PFSK-1 (cell line): ENCODE measurements at regions not wholly inside any gene's neighbourhood (a gene's known extent, or its start where the extent isn't known, plus 50 kb on each side); places are given as distances from the start of the nearest gene placed in this dataset.

Experiments used
- FOXP2 ChIP-seq: optimal IDR thresholded peaks from 2 replicates; pipeline ENCODE3; 2011; ENCODE audit warnings: borderline replicate concordance, control low read depth, inconsistent platforms; ENCODE audit not compliant: insufficient read depth; ENCODE audit errors: extremely low read length, extremely low read depth
- POLR2AphosphoS5 ChIP-seq: IDR thresholded peaks from 2 replicates; pipeline ENCODE4 v1.6.1; 2012; ENCODE audit warnings: low read depth, mild to moderate bottlenecking, control low read depth, low read length, moderate library complexity
- REST ChIP-seq, 2 experiments: IDR thresholded peaks; 2 replicates each; pipeline versions ENCODE4 v1.6.1 to v1.8.0; 2011 to 2012; ENCODE audit warnings: low read depth in 2 of 2, low read length in 2 of 2, control low read depth in 1 of 2, inconsistent platforms in 1 of 2, mild to moderate bottlenecking in 1 of 2, moderate library complexity in 1 of 2; ENCODE audit not compliant: insufficient read depth in 1 of 2
- SIN3A ChIP-seq: IDR thresholded peaks from 2 replicates; pipeline ENCODE4 v1.6.1; 2012; ENCODE audit warnings: mild to moderate bottlenecking, low read length, moderate library complexity, borderline replicate concordance; ENCODE audit not compliant: insufficient read depth
- TAF1 ChIP-seq: IDR thresholded peaks from 2 replicates; pipeline ENCODE4 v1.6.1; 2012; ENCODE audit warnings: low read length, control low read depth, borderline replicate concordance; ENCODE audit not compliant: insufficient read depth

DNA sequence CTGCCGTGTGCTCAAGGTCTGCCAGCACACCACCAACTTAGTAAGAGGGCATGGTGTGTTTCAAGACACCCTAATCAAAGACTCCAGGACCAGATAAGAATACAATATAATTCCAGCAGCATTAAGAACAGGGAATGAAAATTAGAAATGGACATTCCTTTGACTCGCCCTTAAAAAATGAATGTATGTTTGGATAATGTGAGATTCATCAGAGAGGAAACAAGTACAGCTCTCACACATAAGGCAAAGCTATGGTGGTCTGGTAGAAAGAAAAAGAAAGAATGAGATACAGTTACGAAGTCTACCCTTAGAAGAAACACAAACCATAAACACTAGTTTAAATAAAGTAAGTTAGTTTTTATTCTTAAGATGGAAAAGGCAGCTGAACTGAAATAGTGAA, 174.8 kb upstream of the ANK3 start:
- no peak for TF ChIP-seq SIN3A
- TF ChIP-seq REST (IDR thresholded peaks at IDR 0.05; ENCODE audit: insufficient read depth in 1 of 2, low read depth in 2 of 2, low read length in 2 of 2) = no peak
- TF ChIP-seq TAF1 = no peak
- no peak for TF ChIP-seq POLR2AphosphoS5
- TF ChIP-seq FOXP2 = no peak
